Prostate gland (tissue), 2 donors: ENCODE measurements at regions not wholly inside any gene's neighbourhood (a gene's known extent, or its start where the extent isn't known, plus 50 kb on each side); places are given as distances from the start of the nearest gene placed in this dataset.

Source experiments
- DNase-seq: peaks from one replicate; pipeline ENCODE4 v3.0.0-alpha.2; 2019; ENCODE audit warnings: low spot score
- H3K27ac ChIP-seq, 2 donors: fragments of 200-600 bp; sonication (generic); 2 replicates each; pipeline ENCODE4 v1.5.1; 2017 to 2019
- H3K27me3 ChIP-seq: fragments of 200-600 bp; sonication (generic); replicated peaks from 2 replicates; pipeline ENCODE4 v1.5.1; 2019; ENCODE audit not compliant: insufficient read depth
- H3K36me3 ChIP-seq, 2 donors: fragments of 200-600 bp; sonication (generic); 1 replicate in 1 of 2; 2 replicates in 1 of 2; pipeline versions ENCODE4 v1.5.1 to v1.8.1; 2017 to 2019
- H3K4me1 ChIP-seq: fragments of 200-600 bp; sonication (generic); replicated peaks from 2 replicates; pipeline ENCODE4 v1.5.1; 2019
- H3K4me3 ChIP-seq, 2 donors: fragments of 200-600 bp; sonication (generic); 2 replicates each; pipeline ENCODE4 v1.5.1; 2017 to 2019
- H3K9me3 ChIP-seq: fragments of 200-600 bp; sonication (generic); 2 replicates; pipeline ENCODE4 v1.5.1; 2017
- CTCF ChIP-seq, 4 experiments: fragments of 200-600 bp in 2 of 4; fragments of 450-650 bp in 2 of 4; sonication (generic) in 2 of 4; IDR thresholded peaks; 1 replicate in 3 of 4; 2 replicates in 1 of 4; pipeline ENCODE4 v1.5.1; 2016 to 2019; ENCODE audit warnings: antibody characterized with exemption in 4 of 4, mild to moderate bottlenecking in 2 of 4, moderate library complexity in 2 of 4
- POLR2A ChIP-seq: fragments of 450-650 bp; IDR thresholded peaks from one replicate; pipeline ENCODE4 v1.6.1; 2016; ENCODE audit warnings: antibody characterized with exemption, mild to moderate bottlenecking
- POLR2AphosphoS5 ChIP-seq: sonication (generic); formaldehyde crosslinking; IDR thresholded peaks from one replicate; pipeline ENCODE4 v1.6.1; 2017; ENCODE audit warnings: antibody characterized with exemption
- WGBS: methylation state at CpG from one replicate; pipeline ENCODE4 v1.1.5; 2018; 5-methylcytosine and 5-hydroxymethylcytosine counted together
- intact Hi-C: fragments of 100-400 bp; cut with DNase I; formaldehyde crosslinking; loops from one replicate; pipeline ENCODE4 v1.14.2; 2022

GRCh38 chr12:59459966-59460660, 135.7 kb upstream of the SLC16A7 start:
- TF ChIP-seq POLR2AphosphoS5: no peak
- TF ChIP-seq POLR2A: no peak
- no peak for TF ChIP-seq CTCF (IDR thresholded peaks at IDR 0.05)
- no peaks in the 10 kb centered on the region for H3K9me3 ChIP-seq
- H3K27ac ChIP-seq: no peak overlapping the region
- 48% methylated on average over 5 of the region's 5 CpGs for WGBS
- H3K27me3 ChIP-seq: no peaks in the 10 kb centered on the region
- intact Hi-C loops: no loop called here
- no peak for DNase-seq
- no peak overlapping the region for H3K4me3 ChIP-seq
- H3K4me1 ChIP-seq: no peaks in the 10 kb centered on the region
- no peaks in the 10 kb centered on the region for H3K36me3 ChIP-seq

GRCh38 chr12:59453475-59453874, 142.4 kb upstream of the SLC16A7 start:
- DNase-seq: no peak
- TF ChIP-seq CTCF (IDR thresholded peaks at IDR 0.05) (no peak), POLR2AphosphoS5 (no peak), POLR2A (no peak)

GRCh38 chr12:59452746-59453145, 143.1 kb upstream of the SLC16A7 start:
- Histone ChIP-seq H3K9me3 (no peaks in the 10 kb centered on the region), H3K27ac (no peak overlapping the region), H3K4me3 (no peak overlapping the region), H3K27me3 (no peaks in the 10 kb centered on the region), H3K36me3 (no peaks in the 10 kb centered on the region), H3K4me1 (no peaks in the 10 kb centered on the region)
- intact Hi-C loops: no loop called here
- TF ChIP-seq POLR2AphosphoS5 (no peak), CTCF (IDR thresholded peaks at IDR 0.05) (no peak), POLR2A (no peak)
- WGBS: 57% methylated on average over 2 of the region's 2 CpGs
- no peak for DNase-seq

More at GRCh38 chr12:59453475-59453874, 142.4 kb upstream of the SLC16A7 start:
- no peak overlapping the region for H3K4me3 ChIP-seq
- H3K36me3 ChIP-seq: no peaks in the 10 kb centered on the region
- intact Hi-C loops: no loop called here
- no peaks in the 10 kb centered on the region for H3K4me1 ChIP-seq
- no peak overlapping the region for H3K27ac ChIP-seq
- no peaks in the 10 kb centered on the region for H3K9me3 ChIP-seq
- no peaks in the 10 kb centered on the region for H3K27me3 ChIP-seq

- Histone ChIP-seq H3K4me1 (no peaks in the 10 kb centered on the region), H3K9me3 (no peaks in the 10 kb centered on the region), H3K27me3 (no peaks in the 10 kb centered on the region), H3K36me3 (no peaks in the 10 kb centered on the region), H3K27ac (no peak overlapping the region), H3K4me3 (no peak overlapping the region)
- intact Hi-C loops: no loop called here
- 59% methylated on average over 1 of the region's 1 CpG for WGBS
- no peak for DNase-seq
- TF ChIP-seq POLR2AphosphoS5 (no peak), POLR2A (no peak), CTCF (IDR thresholded peaks at IDR 0.05) (no peak)
Observed at GRCh38 chr12:59452259-59452658, 143.6 kb upstream of the SLC16A7 start.

GRCh38 chr12:59446116-59446515, 149.7 kb upstream of the SLC16A7 start:
- Histone ChIP-seq H3K9me3 (no peaks in the 10 kb centered on the region), H3K27ac (no peak overlapping the region), H3K36me3 (no peaks in the 10 kb centered on the region), H3K4me1 (no peaks in the 10 kb centered on the region), H3K27me3 (no peaks in the 10 kb centered on the region), H3K4me3 (no peak overlapping the region)
- TF ChIP-seq POLR2A: no peak
- DNase-seq: no peak
- WGBS: 53% methylated on average over 3 of the region's 3 CpGs
- intact Hi-C loops: no loop called here
